HG02852 (cell line): ENCODE measurements at regions not wholly inside any gene's neighbourhood (a gene's known extent, or its start where the extent isn't known, plus 50 kb on each side); places are given as distances from the start of the nearest gene placed in this dataset.

Experiments used
- ATAC-seq: cut with Tn5 transposase; IDR thresholded peaks from one replicate; pipeline ENCODE4 v1.9.1; 2021; ENCODE audit warnings: mild to moderate bottlenecking, moderate library complexity; ENCODE audit not compliant: unreplicated experiment

GRCh38 chr7:35508623-35509400 lies 186.1 kb downstream of the HERPUD2 start:
- ATAC-seq: no peak

GRCh38 chr7:35505066-35505465 lies 189.9 kb downstream of the HERPUD2 start:
- no peak for ATAC-seq

GRCh38 chr7:35504365-35504764 lies 190.6 kb downstream of the HERPUD2 start:
- no peak for ATAC-seq

GRCh38 chr7:35501681-35502080 lies 193.3 kb downstream of the HERPUD2 start:
- no peak for ATAC-seq

- no peak for ATAC-seq
Measured at GRCh38 chr7:35499226-35499625, 195.7 kb downstream of the HERPUD2 start.

- ATAC-seq: no peak
Measured at GRCh38 chr7:35498416-35498815, 196.5 kb downstream of the HERPUD2 start.

GRCh38 chr7:35495844-35496243 lies 199.1 kb downstream of the HERPUD2 start:
- no peak for ATAC-seq

- ATAC-seq: no peak
Measured at GRCh38 chr7:35495377-35495776, 199.6 kb downstream of the HERPUD2 start.

GRCh38 chr7:35494407-35494806 lies 200.5 kb downstream of the HERPUD2 start:
- ATAC-seq: no peak

GRCh38 chr7:35492451-35493175 lies 202.3 kb downstream of the HERPUD2 start:
- no peak for ATAC-seq

GRCh38 chr7:35491233-35491632 lies 203.7 kb downstream of the HERPUD2 start:
- ATAC-seq: no peak

- no peak for ATAC-seq
Measured at GRCh38 chr7:35487841-35488240, 207.1 kb downstream of the HERPUD2 start.

GRCh38 chr7:35487402-35487801 lies 207.5 kb downstream of the HERPUD2 start:
- ATAC-seq: no peak

- no peak for ATAC-seq
Measured at GRCh38 chr7:35485436-35485835, 209.5 kb downstream of the HERPUD2 start.

GRCh38 chr7:35483568-35483967 lies 211.4 kb downstream of the HERPUD2 start:
- ATAC-seq: no peak

GRCh38 chr7:35482231-35482630 lies 212.7 kb downstream of the HERPUD2 start:
- no peak for ATAC-seq

- ATAC-seq: no peak
Measured at GRCh38 chr7:35480806-35481205, 214.1 kb downstream of the HERPUD2 start.

GRCh38 chr7:35477609-35478008 lies 217.3 kb downstream of the HERPUD2 start:
- no peak for ATAC-seq

- no peak for ATAC-seq
Measured at GRCh38 chr7:35474100-35474499, 220.2 kb upstream of the TBX20 start.

GRCh38 chr7:35468606-35469005 lies 214.7 kb upstream of the TBX20 start:
- no peak for ATAC-seq

- no peak for ATAC-seq
Measured at GRCh38 chr7:35467456-35467978, 213.6 kb upstream of the TBX20 start.

GRCh38 chr7:35465791-35466336 lies 212.0 kb upstream of the TBX20 start:
- ATAC-seq: no peak
